Activated CD8-positive, alpha-beta memory T cell treated with anti-CD3 and anti-CD28 coated beads for 36 hours (primary cell): ENCODE measurements at regions not wholly inside any gene's neighbourhood (a gene's known extent, or its start where the extent isn't known, plus 50 kb on each side); places are given as distances from the start of the nearest gene placed in this dataset.

ENCODE experiments used
- CTCF ChIA-PET: fragments of 350-600 bp; sonication (Branson Sonifier 250); formaldehyde crosslinking; loops from one replicate; lab custom pipeline; 2021; ENCODE audit warnings: antibody characterized with exemption; lab: Charles Lee
- POLR2A ChIA-PET: fragments of 350-600 bp; sonication (Branson Sonifier 250); formaldehyde crosslinking; loops from one replicate; lab custom pipeline; 2021; ENCODE audit warnings: antibody characterized with exemption; lab: Charles Lee

GRCh38 chr6:19268117-19268516, 569.1 kb upstream of the ID4 start:
- POLR2A ChIA-PET = no interaction called here

GRCh38 chr6:19268718-19269117, 568.5 kb upstream of the ID4 start:
- CTCF ChIA-PET = no interaction called here
- POLR2A ChIA-PET = no interaction called here

More at GRCh38 chr6:19268117-19268516, 569.1 kb upstream of the ID4 start:
- CTCF ChIA-PET = no interaction called here

- CTCF ChIA-PET = no interaction called here
- POLR2A ChIA-PET = no interaction called here
Measured at GRCh38 chr6:19269341-19269898, 567.8 kb upstream of the ID4 start.

GRCh38 chr6:19270616-19271015, 566.6 kb upstream of the ID4 start:
- POLR2A ChIA-PET = no interaction called here

GRCh38 chr6:19279273-19279684, 557.9 kb upstream of the ID4 start:
- POLR2A ChIA-PET = no interaction called here

More at GRCh38 chr6:19270616-19271015, 566.6 kb upstream of the ID4 start:
- CTCF ChIA-PET = no interaction called here

GRCh38 chr6:19287928-19288327, 549.2 kb upstream of the ID4 start:
- CTCF ChIA-PET = no interaction called here

More at GRCh38 chr6:19279273-19279684, 557.9 kb upstream of the ID4 start:
- CTCF ChIA-PET = no interaction called here

GRCh38 chr6:19289457-19289856, 547.7 kb upstream of the ID4 start:
- ChIA-PET POLR2A (no interaction called here), CTCF (no interaction called here)

More at GRCh38 chr6:19287928-19288327, 549.2 kb upstream of the ID4 start:
- POLR2A ChIA-PET = interaction anchor here (0.7 kb wide), 1 partner anchor 1075 kb away, joined by 3 read pairs; no protein-coding TSS in a partner anchor

- POLR2A ChIA-PET = no interaction called here
- CTCF ChIA-PET = no interaction called here
Measured at GRCh38 chr6:19297880-19298279, 539.3 kb upstream of the ID4 start.

GRCh38 chr6:19298421-19298820, 538.7 kb upstream of the ID4 start:
- ChIA-PET POLR2A (no interaction called here), CTCF (no interaction called here)

- ChIA-PET POLR2A (no interaction called here), CTCF (no interaction called here)
Measured at GRCh38 chr6:19299129-19299528, 538.0 kb upstream of the ID4 start.

- POLR2A ChIA-PET = no interaction called here
- CTCF ChIA-PET = no interaction called here
Measured at GRCh38 chr6:19301980-19302379, 535.2 kb upstream of the ID4 start.

GRCh38 chr6:19303383-19303782, 533.8 kb upstream of the ID4 start:
- ChIA-PET POLR2A (no interaction called here), CTCF (no interaction called here)

GRCh38 chr6:19309661-19310060, 527.5 kb upstream of the ID4 start:
- CTCF ChIA-PET = no interaction called here
- POLR2A ChIA-PET = no interaction called here

GRCh38 chr6:19311786-19312185, 525.4 kb upstream of the ID4 start:
- ChIA-PET CTCF (no interaction called here), POLR2A (no interaction called here)

GRCh38 chr6:19312241-19312978, 524.8 kb upstream of the ID4 start:
- ChIA-PET CTCF (no interaction called here), POLR2A (no interaction called here)

GRCh38 chr6:19317431-19317986, 519.7 kb upstream of the ID4 start:
- ChIA-PET CTCF (no interaction called here), POLR2A (no interaction called here)

GRCh38 chr6:19319005-19319404, 518.2 kb upstream of the ID4 start:
- ChIA-PET POLR2A (no interaction called here), CTCF (no interaction called here)

GRCh38 chr6:19320111-19320581, 517.0 kb upstream of the ID4 start:
- ChIA-PET CTCF (interaction anchor here (0.7 kb wide), 1 partner anchor 23 kb away, joined by 3 read pairs; no protein-coding TSS in a partner anchor), POLR2A (no interaction called here)

GRCh38 chr6:19322691-19323485, 514.3 kb upstream of the ID4 start:
- POLR2A ChIA-PET = no interaction called here
- CTCF ChIA-PET = no interaction called here

- POLR2A ChIA-PET = no interaction called here
- CTCF ChIA-PET = no interaction called here
Measured at GRCh38 chr6:19324376-19324775, 512.8 kb upstream of the ID4 start.
